ENCODE measurements at regions not wholly inside any gene's neighbourhood (a gene's known extent, or its start where the extent isn't known, plus 50 kb on each side); places are given as distances from the start of the nearest gene placed in this dataset.

- peaks cover 0 to 16% of the 10 kb centered on the region in 2 donors for H3K4me1 ChIP-seq
- no peak for TF ChIP-seq CTCF (IDR thresholded peaks at IDR 0.05)
- H3K27ac ChIP-seq: peak overlapping the region in 1 of 2 donors; percentile 44
- no peak overlapping the region for H3K4me3 ChIP-seq
- H3K27me3 ChIP-seq: no peaks in the 10 kb centered on the region
- no peaks in the 10 kb centered on the region for H3K36me3 ChIP-seq
- DNase-seq (ENCODE audit: low spot score in 2 of 2): no peak
- H3K9me3 ChIP-seq: no peaks in the 10 kb centered on the region
- intact Hi-C loops (cut with DNase I): loop anchor here (10.0 kb wide), 1 partner anchor 546 kb away; no protein-coding TSS in a partner anchor
Observed at GRCh38 chr5:89280103-89281037, 397.4 kb upstream of the MEF2C start.

- Histone ChIP-seq H3K9me3 (no peaks in the 10 kb centered on the region), H3K27me3 (no peaks in the 10 kb centered on the region), H3K36me3 (no peaks in the 10 kb centered on the region), H3K4me3 (no peak overlapping the region), H3K27ac (no peak overlapping the region), H3K4me1 (peaks cover 0 to 16% of the 10 kb centered on the region in 2 donors)
- no peak for TF ChIP-seq CTCF (IDR thresholded peaks at IDR 0.05)
- intact Hi-C loops (cut with DNase I): loop anchor here (10.0 kb wide), 1 partner anchor 545 kb away; no protein-coding TSS in a partner anchor
- DNase-seq (ENCODE audit: low spot score in 2 of 2): no peak
Observed at GRCh38 chr5:89279391-89280036, 396.5 kb upstream of the MEF2C start.

- Histone ChIP-seq H3K27me3 (no peaks in the 10 kb centered on the region), H3K36me3 (no peaks in the 10 kb centered on the region), H3K4me1 (peaks cover 0 to 11% of the 10 kb centered on the region in 2 donors), H3K27ac (peak overlapping the region in 1 of 2 donors; percentile 29), H3K4me3 (no peak overlapping the region), H3K9me3 (no peaks in the 10 kb centered on the region)
- intact Hi-C loops (cut with DNase I): no loop called here
- DNase-seq (ENCODE audit: low spot score in 2 of 2): no peak
- TF ChIP-seq CTCF (IDR thresholded peaks at IDR 0.05): no peak
Observed at GRCh38 chr5:89277816-89278215, 394.8 kb upstream of the MEF2C start.

GRCh38 chr5:89276566-89277305 lies 393.8 kb upstream of the MEF2C start:
- Histone ChIP-seq H3K4me1 (peaks cover 0 to 8% of the 10 kb centered on the region in 2 donors), H3K4me3 (no peak overlapping the region), H3K27ac (no peak overlapping the region), H3K36me3 (no peaks in the 10 kb centered on the region), H3K9me3 (no peaks in the 10 kb centered on the region), H3K27me3 (no peaks in the 10 kb centered on the region)
- DNase-seq (ENCODE audit: low spot score in 2 of 2): no peak
- TF ChIP-seq CTCF (IDR thresholded peaks at IDR 0.05): no peak
- intact Hi-C loops (cut with DNase I): no loop called here

GRCh38 chr5:89275066-89275855 lies 392.3 kb upstream of the MEF2C start:
- Histone ChIP-seq H3K4me3 (no peak overlapping the region), H3K9me3 (no peaks in the 10 kb centered on the region), H3K27me3 (no peaks in the 10 kb centered on the region), H3K36me3 (no peaks in the 10 kb centered on the region), H3K4me1 (peaks cover 0 to 5% of the 10 kb centered on the region in 2 donors), H3K27ac (no peak overlapping the region)
- no peak for TF ChIP-seq CTCF (IDR thresholded peaks at IDR 0.05)
- DNase-seq (ENCODE audit: low spot score in 2 of 2): no peak
- intact Hi-C loops (cut with DNase I): no loop called here
